ENCODE measurements at regions not wholly inside any gene's neighbourhood (a gene's known extent, or its start where the extent isn't known, plus 50 kb on each side); places are given as distances from the start of the nearest gene placed in this dataset.

DNA sequence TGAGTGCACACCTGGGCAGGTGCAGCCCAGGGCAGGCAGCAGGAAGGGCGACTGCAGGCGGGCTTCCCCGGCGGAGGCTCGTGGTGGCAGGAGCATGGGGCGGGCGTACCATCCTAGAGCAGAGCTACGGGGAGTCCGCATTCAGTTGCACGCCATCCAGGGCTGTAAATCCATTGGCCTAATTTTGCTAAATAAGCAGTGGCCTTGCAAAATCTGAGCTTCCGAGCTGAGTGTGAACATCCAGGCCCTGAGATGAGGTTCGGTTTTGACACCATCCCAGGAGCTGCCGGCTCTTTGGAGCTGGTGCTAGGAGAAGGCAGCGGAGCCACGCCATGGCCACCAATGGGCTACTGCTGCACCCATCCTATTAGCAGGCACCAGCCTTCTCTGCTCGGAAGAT, 664.8 kb downstream of the BRD1 start:
- intact Hi-C loops (cut with micrococcal nuclease), result no loop called here
- H3K4me1 Mint-ChIP-seq, result no peaks in the 10 kb centered on the region
- WGBS (ENCODE audit: insufficient coverage), result 90% methylated on average over 14 of the region's 16 CpGs
- no peak overlapping the region for H3K4me3 Mint-ChIP-seq
- Histone ChIP-seq H3K4me1 (ENCODE audit: control insufficient read depth in 2 of 2, insufficient read depth in 2 of 2, low read length in 2 of 2) (no peaks in the 10 kb centered on the region), H3K9ac (ENCODE audit: low read length) (no peak overlapping the region), H3K4me3 (ENCODE audit: control extremely low read depth in 1 of 5, extremely low read depth in 1 of 5, insufficient read depth in 1 of 5, low read depth in 2 of 5, low read length in 4 of 5) (no peak overlapping the region), H3K27me3 (replicated peaks in 1 of 4; ENCODE audit: control extremely low read depth in 1 of 4, control insufficient read depth in 3 of 4, insufficient read depth in 4 of 4, low read length in 3 of 4) (no peaks in the 10 kb centered on the region), H2AFZ (ENCODE audit: insufficient read depth, low read depth, low read length, poor library complexity, severe bottlenecking) (no peak overlapping the region), H4K20me1 (ENCODE audit: control insufficient read depth, insufficient read depth, low read length, poor library complexity, severe bottlenecking) (no peaks in the 10 kb centered on the region), H3K4me2 (replicated peaks; ENCODE audit: low read depth, low read length, poor library complexity, severe bottlenecking) (no peak overlapping the region), H3K79me2 (ENCODE audit: control insufficient read depth, insufficient read depth, low read length) (no peaks in the 10 kb centered on the region), H3K9me3 (ENCODE audit: control extremely low read depth in 1 of 3, control insufficient read depth in 2 of 3, insufficient read depth in 1 of 3, low read length in 2 of 3) (peaks cover 0 to 14% (median 0%) of the 10 kb centered on the region in 3 donors), H3K36me3 (replicated peaks in 1 of 2; ENCODE audit: control extremely low read depth in 1 of 2, control insufficient read depth in 1 of 2, extremely low read depth in 1 of 2, insufficient read depth in 2 of 2, low read length in 1 of 2) (no peaks in the 10 kb centered on the region), H3K27ac (ENCODE audit: low read length in 2 of 2) (no peak overlapping the region)
- no peak overlapping the region for H3K27ac Mint-ChIP-seq
- H3K27me3 Mint-ChIP-seq, result no peaks in the 10 kb centered on the region
- no peak for TF ChIP-seq EZH2 (IDR thresholded peaks at IDR 0.05; ENCODE audit: borderline replicate concordance, insufficient read depth, low read depth, low read length, poor library complexity, severe bottlenecking)
- TF ChIP-seq, protein P1, sequence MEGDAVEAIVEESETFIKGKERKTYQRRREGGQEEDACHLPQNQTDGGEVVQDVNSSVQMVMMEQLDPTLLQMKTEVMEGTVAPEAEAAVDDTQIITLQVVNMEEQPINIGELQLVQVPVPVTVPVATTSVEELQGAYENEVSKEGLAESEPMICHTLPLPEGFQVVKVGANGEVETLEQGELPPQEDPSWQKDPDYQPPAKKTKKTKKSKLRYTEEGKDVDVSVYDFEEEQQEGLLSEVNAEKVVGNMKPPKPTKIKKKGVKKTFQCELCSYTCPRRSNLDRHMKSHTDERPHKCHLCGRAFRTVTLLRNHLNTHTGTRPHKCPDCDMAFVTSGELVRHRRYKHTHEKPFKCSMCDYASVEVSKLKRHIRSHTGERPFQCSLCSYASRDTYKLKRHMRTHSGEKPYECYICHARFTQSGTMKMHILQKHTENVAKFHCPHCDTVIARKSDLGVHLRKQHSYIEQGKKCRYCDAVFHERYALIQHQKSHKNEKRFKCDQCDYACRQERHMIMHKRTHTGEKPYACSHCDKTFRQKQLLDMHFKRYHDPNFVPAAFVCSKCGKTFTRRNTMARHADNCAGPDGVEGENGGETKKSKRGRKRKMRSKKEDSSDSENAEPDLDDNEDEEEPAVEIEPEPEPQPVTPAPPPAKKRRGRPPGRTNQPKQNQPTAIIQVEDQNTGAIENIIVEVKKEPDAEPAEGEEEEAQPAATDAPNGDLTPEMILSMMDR (IDR thresholded peaks at IDR 0.05), result no peak
- no peak for DNase-seq
- H3K9me3 Mint-ChIP-seq (ENCODE audit: insufficient read depth), result no peaks in the 10 kb centered on the region
- POLR2A ChIA-PET, result no interaction called here
- ATAC-seq (ENCODE audit: low read depth), result no peak
- CTCF ChIA-PET, result no interaction called here

DNA sequence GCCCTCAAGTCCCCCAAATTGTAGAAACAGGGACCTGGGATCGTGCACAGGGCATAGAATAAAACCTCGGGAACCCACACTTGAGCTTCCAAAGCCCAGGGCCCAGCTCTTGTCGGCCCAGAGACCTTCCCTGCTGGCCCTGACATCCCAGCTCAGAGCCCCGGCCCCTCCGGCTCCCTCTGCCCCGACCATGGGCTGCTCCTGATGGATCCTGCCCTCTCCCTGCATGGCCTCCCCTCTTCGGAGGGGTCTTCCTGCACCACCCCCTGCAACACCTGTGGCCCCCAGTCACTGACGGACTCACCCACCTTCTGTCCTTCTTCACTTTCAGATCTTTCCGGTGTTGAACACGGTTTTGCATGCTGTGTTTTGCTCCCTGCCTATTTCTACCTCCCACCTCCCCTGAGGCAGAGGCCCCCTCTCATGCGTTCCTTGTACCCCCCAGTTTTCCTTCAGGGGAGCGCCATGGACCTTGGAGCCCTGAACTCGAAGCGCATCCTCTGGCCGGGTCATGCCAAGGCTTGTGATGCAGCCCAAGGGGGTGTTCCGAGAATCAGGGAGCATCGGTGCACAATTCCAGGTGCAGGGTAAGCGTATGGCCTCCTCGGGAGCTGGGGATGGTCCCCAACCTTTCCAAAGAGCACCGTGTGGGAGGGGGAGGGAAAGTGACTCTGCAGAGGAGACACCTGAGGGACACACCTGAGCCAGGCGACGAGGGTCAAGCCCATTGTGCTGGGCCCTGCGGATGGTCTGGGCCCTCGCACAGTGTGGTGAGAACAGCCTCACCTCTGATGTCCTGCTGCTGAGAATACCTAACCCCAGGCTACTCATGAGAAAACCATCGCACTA, 666.4 kb downstream of the BRD1 start:
- Histone ChIP-seq H3K36me3 (replicated peaks in 1 of 2; ENCODE audit: control extremely low read depth in 1 of 2, control insufficient read depth in 1 of 2, extremely low read depth in 1 of 2, insufficient read depth in 2 of 2, low read length in 1 of 2) (no peaks in the 10 kb centered on the region), H2AFZ (ENCODE audit: insufficient read depth, low read depth, low read length, poor library complexity, severe bottlenecking) (no peak overlapping the region), H3K4me1 (ENCODE audit: control insufficient read depth in 2 of 2, insufficient read depth in 2 of 2, low read length in 2 of 2) (no peaks in the 10 kb centered on the region), H3K79me2 (ENCODE audit: control insufficient read depth, insufficient read depth, low read length) (no peaks in the 10 kb centered on the region), H3K4me2 (replicated peaks; ENCODE audit: low read depth, low read length, poor library complexity, severe bottlenecking) (no peak overlapping the region), H3K9me3 (ENCODE audit: control extremely low read depth in 1 of 3, control insufficient read depth in 2 of 3, insufficient read depth in 1 of 3, low read length in 2 of 3) (peaks cover 0 to 13% (median 0%) of the 10 kb centered on the region in 3 donors), H3K27me3 (replicated peaks in 1 of 4; ENCODE audit: control extremely low read depth in 1 of 4, control insufficient read depth in 3 of 4, insufficient read depth in 4 of 4, low read length in 3 of 4) (no peaks in the 10 kb centered on the region), H4K20me1 (ENCODE audit: control insufficient read depth, insufficient read depth, low read length, poor library complexity, severe bottlenecking) (no peaks in the 10 kb centered on the region), H3K27ac (ENCODE audit: low read length in 2 of 2) (no peak overlapping the region), H3K4me3 (ENCODE audit: control extremely low read depth in 1 of 5, extremely low read depth in 1 of 5, insufficient read depth in 1 of 5, low read depth in 2 of 5, low read length in 4 of 5) (no peak overlapping the region), H3K9ac (ENCODE audit: low read length) (no peak overlapping the region)
- no peaks in the 10 kb centered on the region for H3K27me3 Mint-ChIP-seq
- ATAC-seq (ENCODE audit: low read depth), result no peak
- no peak for TF ChIP-seq EZH2 (IDR thresholded peaks at IDR 0.05; ENCODE audit: borderline replicate concordance, insufficient read depth, low read depth, low read length, poor library complexity, severe bottlenecking)
- TF ChIP-seq, protein P1 (IDR thresholded peaks at IDR 0.05), result no peak
- CTCF ChIA-PET, result no interaction called here
- H3K4me3 Mint-ChIP-seq, result no peak overlapping the region
- H3K4me1 Mint-ChIP-seq, result no peaks in the 10 kb centered on the region
- no peaks in the 10 kb centered on the region for H3K9me3 Mint-ChIP-seq (ENCODE audit: insufficient read depth)
- intact Hi-C loops (cut with micrococcal nuclease), result no loop called here
- no peak for DNase-seq
- H3K27ac Mint-ChIP-seq, result no peak overlapping the region
- WGBS (ENCODE audit: insufficient coverage), result 92% methylated on average over 25 of the region's 25 CpGs
- POLR2A ChIA-PET, result no interaction called here
